SK-N-SH (cell line): ENCODE measurements at regions not wholly inside any gene's neighbourhood (a gene's known extent, or its start where the extent isn't known, plus 50 kb on each side); places are given as distances from the start of the nearest gene placed in this dataset.

Experiments used
- CTCF ChIA-PET: fragments of 300-600, 350-600 bp; formaldehyde crosslinking; extraction: SDS; loops from one replicate; lab custom pipeline; 2021; lab: Yijun Ruan, JAX
- POLR2A ChIA-PET: fragments of 350-600 bp; sonication (Branson Sonifier 250); formaldehyde crosslinking; extraction: SDS; loops from one replicate; lab custom pipeline; 2020; ENCODE audit warnings: antibody characterized with exemption, inconsistent platforms; lab: Yijun Ruan, JAX
- DNase-seq: peaks from one replicate; pipeline ENCODE4 v3.0.0; 2012
- H2AFZ ChIP-seq: fragments of 200-600 bp; sonication (generic); 2 replicates; pipeline ENCODE4 v1.8.1; 2016; ENCODE audit warnings: antibody characterized with exemption, mild to moderate bottlenecking, low read depth
- H3F3A ChIP-seq: fragments of 200-600 bp; sonication (generic); replicated peaks from 2 replicates; pipeline ENCODE3; 2016; ENCODE audit warnings: antibody characterized with exemption, mild to moderate bottlenecking; ENCODE audit not compliant: insufficient read depth
- H3K27ac ChIP-seq, 2 experiments: fragments of 200-500 bp in 1 of 2; fragments of 200-600 bp in 1 of 2; sonication (Bioruptor generic) in 1 of 2; sonication (generic), shearing (Covaris generic) in 1 of 2; 2 replicates each; pipeline versions ENCODE4 v1.5.1 to v1.6.1; 2014 to 2016; ENCODE audit warnings: low read depth in 2 of 2, inconsistent platforms in 1 of 2, low read length in 1 of 2, mild to moderate bottlenecking in 1 of 2, mixed read lengths in 1 of 2
- H3K27me3 ChIP-seq: fragments of 200-600 bp; sonication (generic), shearing (Covaris generic); 2 replicates; pipeline ENCODE4 v1.6.1; 2016; ENCODE audit warnings: mixed run types; ENCODE audit not compliant: insufficient read depth
- H3K36me3 ChIP-seq, 2 experiments: fragments of 200-500 bp in 1 of 2; fragments of 200-600 bp in 1 of 2; sonication (Bioruptor generic) in 1 of 2; sonication (generic) in 1 of 2; replicated peaks in 1 of 2; 2 replicates each; pipeline versions ENCODE3 to v1.5.1; 2014 to 2016; ENCODE audit warnings: low read length in 1 of 2, mild to moderate bottlenecking in 1 of 2; ENCODE audit not compliant: insufficient read depth in 2 of 2, control insufficient read depth in 1 of 2
- H3K4me1 ChIP-seq, 2 experiments: fragments of 200-500 bp in 1 of 2; fragments of 200-600 bp in 1 of 2; sonication (Bioruptor generic) in 1 of 2; sonication (generic), shearing (Covaris generic) in 1 of 2; 2 replicates each; pipeline versions ENCODE4 v1.5.1 to v1.6.1; 2014 to 2016; ENCODE audit warnings: low read depth in 1 of 2, low read length in 1 of 2, mixed run types in 1 of 2; ENCODE audit not compliant: insufficient read depth in 2 of 2, control insufficient read depth in 1 of 2
- H3K4me2 ChIP-seq: fragments of 200-600 bp; sonication (generic), shearing (Covaris generic); 2 replicates; pipeline ENCODE4 v1.6.1; 2017; ENCODE audit warnings: mixed run types
- H3K4me3 ChIP-seq, 2 experiments: fragments of 200-500 bp in 1 of 2; fragments of 200-600 bp in 1 of 2; sonication (Bioruptor generic) in 1 of 2; sonication (generic), shearing (Covaris generic) in 1 of 2; 2 replicates each; pipeline versions ENCODE4 v1.5.1 to v1.8.1; 2014 to 2016; ENCODE audit warnings: low read depth in 2 of 2, inconsistent platforms in 1 of 2, low read length in 1 of 2, mild to moderate bottlenecking in 1 of 2, mixed read lengths in 1 of 2, moderate library complexity in 1 of 2
- H3K79me2 ChIP-seq: fragments of 200-600 bp; sonication (generic); 2 replicates; pipeline ENCODE4 v1.8.1; 2017; ENCODE audit warnings: mild to moderate bottlenecking; ENCODE audit not compliant: insufficient read depth
- H3K9ac ChIP-seq: fragments of 200-600 bp; sonication (generic); 2 replicates; pipeline ENCODE4 v1.6.1; 2017; ENCODE audit warnings: mixed run types
- H3K9me2 ChIP-seq: fragments of 200-600 bp; sonication (generic); 2 replicates; pipeline ENCODE4 v1.6.1; 2017; ENCODE audit warnings: mixed run types
- H3K9me3 ChIP-seq: fragments of 200-600 bp; sonication (generic); 2 replicates; pipeline ENCODE4 v1.6.1; 2017; ENCODE audit warnings: mixed run types, mild to moderate bottlenecking, moderate library complexity
- H4K20me1 ChIP-seq: fragments of 200-600 bp; sonication (generic); 2 replicates; pipeline ENCODE4 v1.6.1; 2017; ENCODE audit warnings: mild to moderate bottlenecking, mixed run types; ENCODE audit not compliant: insufficient read depth
- EP300 ChIP-seq, 2 experiments: IDR thresholded peaks; 2 replicates each; pipeline versions ENCODE4 v1.4.0 to v1.6.1; 2012; ENCODE audit warnings: borderline replicate concordance in 1 of 2, low read depth in 1 of 2, low read length in 1 of 2
- EZH2phosphoT487 ChIP-seq: fragments of 200-600 bp; sonication (generic); IDR thresholded peaks from 2 replicates; pipeline ENCODE4 v1.6.1; 2017; ENCODE audit warnings: low read depth, mixed run types, mild to moderate bottlenecking, antibody characterized with exemption, moderate library complexity, borderline replicate concordance
- GABPA ChIP-seq: IDR thresholded peaks from 2 replicates; pipeline ENCODE4 v1.4.0; 2012; ENCODE audit warnings: low read depth, mild to moderate bottlenecking
- MXI1 ChIP-seq: IDR thresholded peaks from 2 replicates; pipeline ENCODE4 v1.6.1; 2012; ENCODE audit warnings: mild to moderate bottlenecking, low read depth, low read length, improper control_type of control experiment
- NFIC ChIP-seq: IDR thresholded peaks from 2 replicates; pipeline ENCODE4 v1.4.0; 2012; ENCODE audit warnings: borderline replicate concordance
- POLR2AphosphoS5 ChIP-seq: IDR thresholded peaks from 2 replicates; pipeline ENCODE4 v1.6.1; 2012; ENCODE audit warnings: low read depth, low read length
- RFX5 ChIP-seq: IDR thresholded peaks from 2 replicates; pipeline ENCODE4 v1.6.1; 2012; ENCODE audit warnings: mild to moderate bottlenecking, improper control_type of control experiment, low read length
- SIN3A ChIP-seq: IDR thresholded peaks from 2 replicates; pipeline ENCODE4 v1.6.1; 2012; ENCODE audit warnings: low read depth, mild to moderate bottlenecking, low read length, moderate library complexity, borderline replicate concordance
- SMC3 ChIP-seq: IDR thresholded peaks from 2 replicates; pipeline ENCODE4 v1.6.1; 2012; ENCODE audit warnings: low read depth, low read length, improper control_type of control experiment
- TEAD4 ChIP-seq: IDR thresholded peaks from 2 replicates; pipeline ENCODE4 v1.4.0; 2012; ENCODE audit warnings: mild to moderate bottlenecking, borderline replicate concordance; ENCODE audit not compliant: insufficient read depth
- WGBS: methylation state at CpG from one replicate; pipeline ENCODE4 v1.1.6; 2017; ENCODE audit warnings: low lambda C conversion rate; 5-methylcytosine and 5-hydroxymethylcytosine counted together
- TF ChIP-seq, protein P1 (sequence below): IDR thresholded peaks from 2 replicates; pipeline ENCODE4; 2012
- TF ChIP-seq, protein P2 (sequence below): fragments of 150-350 bp; IDR thresholded peaks from 2 replicates; pipeline ENCODE4 v1.6.1; 2016; ENCODE audit warnings: mild to moderate bottlenecking, low read depth, low read length
- TF ChIP-seq, protein P3 (sequence below): fragments of 200-600 bp; sonication (generic); IDR thresholded peaks from 2 replicates; pipeline ENCODE4 v1.6.1; 2017; ENCODE audit warnings: antibody characterized with exemption, mild to moderate bottlenecking, moderate library complexity
- TF ChIP-seq, protein P4 (sequence below): IDR thresholded peaks from 2 replicates; pipeline ENCODE4 v1.4.0; 2012; ENCODE audit warnings: low read depth, borderline replicate concordance

DNA sequence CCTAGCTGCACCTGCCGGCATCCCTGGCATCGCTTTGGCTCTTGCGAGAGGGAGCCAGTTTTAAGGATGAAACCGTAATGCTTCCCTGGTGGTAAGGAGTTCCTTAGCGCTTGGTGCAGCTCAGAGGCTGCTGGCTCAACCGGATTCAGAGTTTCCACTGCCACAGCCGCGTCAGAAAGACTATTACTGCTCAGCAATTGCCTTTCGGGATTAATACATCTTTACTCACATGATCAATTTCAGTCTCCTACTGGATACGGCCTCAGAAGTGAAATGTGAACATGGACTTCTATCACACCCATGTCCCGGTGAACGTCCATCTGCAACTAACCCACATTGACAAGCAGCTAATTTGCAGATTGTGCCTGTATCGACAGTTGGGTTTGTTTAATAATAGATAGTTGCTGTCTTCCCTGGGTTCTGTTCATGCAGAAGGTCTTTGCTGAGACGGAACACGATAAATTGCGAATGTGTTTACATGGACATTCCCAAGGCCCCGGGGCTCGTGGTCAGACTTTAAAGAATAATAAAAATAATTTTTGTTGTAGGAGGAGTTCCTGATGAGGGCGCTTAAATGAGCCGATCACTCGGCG lies 175.4 kb downstream of the ENGASE start:
- H3K9ac ChIP-seq: no peak overlapping the region
- H3K27me3 ChIP-seq: peaks cover 11% of the 10 kb centered on the region
- no peak overlapping the region for H3K4me3 ChIP-seq
- no peaks in the 10 kb centered on the region for H4K20me1 ChIP-seq
- DNase-seq: no peak
- H3K4me2 ChIP-seq: no peak overlapping the region
- no peaks in the 10 kb centered on the region for H3K9me2 ChIP-seq
- H3K79me2 ChIP-seq: no peaks in the 10 kb centered on the region
- H2AFZ ChIP-seq: no peak overlapping the region
- no peaks in the 10 kb centered on the region for H3K36me3 ChIP-seq
- H3F3A ChIP-seq: no peaks in the 10 kb centered on the region
- TF ChIP-seq EP300 (IDR thresholded peaks at IDR 0.05; ENCODE audit: borderline replicate concordance in 1 of 2, low read depth in 1 of 2, low read length in 1 of 2) (no peak), RFX5 (no peak)
- peaks cover 0 to 21% of the 10 kb centered on the region in 2 experiments; a peak in 1 of 4 replicates for H3K4me1 ChIP-seq
- H3K9me3 ChIP-seq: no peaks in the 10 kb centered on the region
- H3K27ac ChIP-seq: no peak overlapping the region
- ChIA-PET POLR2A (no interaction called here), CTCF (interaction anchor here (0.7 to 2.7 kb wide), 6 partner anchors 11 to 139 kb away, joined by 3 to 7 read pairs (median 4); no protein-coding TSS in a partner anchor)
- 68% methylated on average over 22 of the region's 22 CpGs for WGBS

DNA sequence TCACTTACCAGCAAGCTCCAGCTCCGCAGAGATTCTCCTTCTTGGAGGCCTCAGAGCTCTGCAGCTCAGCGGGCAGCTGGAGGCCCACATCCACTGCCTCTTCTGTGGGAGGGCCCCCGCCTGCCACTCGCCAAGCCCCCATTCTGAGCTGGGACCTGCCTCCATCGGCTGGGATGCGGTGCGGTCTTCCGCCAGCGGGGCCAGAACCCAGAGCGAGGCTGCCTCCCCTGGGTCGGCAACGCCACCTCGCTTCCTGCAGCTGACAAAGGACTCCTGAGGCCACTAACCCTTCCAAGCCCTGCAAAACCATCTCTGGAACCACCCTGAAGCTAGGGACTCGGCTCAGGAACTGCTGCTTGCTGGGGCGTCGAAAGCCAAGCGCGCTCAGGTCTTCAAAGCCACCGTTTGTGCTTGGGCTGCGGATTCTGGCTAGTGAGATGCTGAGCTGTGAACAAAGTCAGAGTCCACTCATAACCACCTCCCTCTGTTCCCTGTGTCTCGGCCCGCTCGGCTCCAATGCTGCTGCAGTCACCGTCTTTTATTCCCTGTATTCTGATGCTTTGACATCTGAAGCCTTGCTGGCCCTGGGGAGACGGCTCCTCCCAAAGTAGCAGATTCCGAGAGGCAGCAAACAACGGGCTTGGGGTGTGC lies 174.3 kb downstream of the ENGASE start:
- no peak overlapping the region for H3K27ac ChIP-seq
- DNase-seq: no peak
- ChIA-PET POLR2A (no interaction called here), CTCF (interaction anchor here (0.8 to 2.7 kb wide), 8 partner anchors 10 to 143 kb away, joined by 3 to 14 read pairs (median 4); no protein-coding TSS in a partner anchor)
- H3K4me3 ChIP-seq: no peak overlapping the region
- no peaks in the 10 kb centered on the region for H3K79me2 ChIP-seq
- no peaks in the 10 kb centered on the region for H3K9me3 ChIP-seq
- no peaks in the 10 kb centered on the region for H3K9me2 ChIP-seq
- no peaks in the 10 kb centered on the region for H3F3A ChIP-seq
- H2AFZ ChIP-seq: no peak overlapping the region
- H3K4me1 ChIP-seq: peaks cover 0 to 18% of the 10 kb centered on the region in 2 experiments; a peak in 1 of 4 replicates
- H3K9ac ChIP-seq: no peak overlapping the region
- no peaks in the 10 kb centered on the region for H3K36me3 ChIP-seq
- H3K27me3 ChIP-seq: peaks cover 7% of the 10 kb centered on the region
- 59% methylated on average over 27 of the region's 27 CpGs for WGBS
- TF ChIP-seq TEAD4 (no peak), MXI1 (no peak), EZH2phosphoT487 (no peak), EP300 (IDR thresholded peaks at IDR 0.05; ENCODE audit: borderline replicate concordance in 1 of 2, low read depth in 1 of 2, low read length in 1 of 2) (no peak), NFIC (no peak), POLR2AphosphoS5 (no peak), SIN3A (no peak), SMC3 (no peak), GABPA (no peak)
- TF ChIP-seq, protein P1, sequence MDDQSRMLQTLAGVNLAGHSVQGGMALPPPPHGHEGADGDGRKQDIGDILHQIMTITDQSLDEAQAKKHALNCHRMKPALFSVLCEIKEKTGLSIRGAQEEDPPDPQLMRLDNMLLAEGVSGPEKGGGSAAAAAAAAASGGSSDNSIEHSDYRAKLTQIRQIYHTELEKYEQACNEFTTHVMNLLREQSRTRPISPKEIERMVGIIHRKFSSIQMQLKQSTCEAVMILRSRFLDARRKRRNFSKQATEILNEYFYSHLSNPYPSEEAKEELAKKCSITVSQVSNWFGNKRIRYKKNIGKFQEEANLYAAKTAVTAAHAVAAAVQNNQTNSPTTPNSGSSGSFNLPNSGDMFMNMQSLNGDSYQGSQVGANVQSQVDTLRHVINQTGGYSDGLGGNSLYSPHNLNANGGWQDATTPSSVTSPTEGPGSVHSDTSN: no peak
- TF ChIP-seq, protein P2, sequence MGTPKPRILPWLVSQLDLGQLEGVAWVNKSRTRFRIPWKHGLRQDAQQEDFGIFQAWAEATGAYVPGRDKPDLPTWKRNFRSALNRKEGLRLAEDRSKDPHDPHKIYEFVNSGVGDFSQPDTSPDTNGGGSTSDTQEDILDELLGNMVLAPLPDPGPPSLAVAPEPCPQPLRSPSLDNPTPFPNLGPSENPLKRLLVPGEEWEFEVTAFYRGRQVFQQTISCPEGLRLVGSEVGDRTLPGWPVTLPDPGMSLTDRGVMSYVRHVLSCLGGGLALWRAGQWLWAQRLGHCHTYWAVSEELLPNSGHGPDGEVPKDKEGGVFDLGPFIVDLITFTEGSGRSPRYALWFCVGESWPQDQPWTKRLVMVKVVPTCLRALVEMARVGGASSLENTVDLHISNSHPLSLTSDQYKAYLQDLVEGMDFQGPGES: no peak
- TF ChIP-seq, protein P3, sequence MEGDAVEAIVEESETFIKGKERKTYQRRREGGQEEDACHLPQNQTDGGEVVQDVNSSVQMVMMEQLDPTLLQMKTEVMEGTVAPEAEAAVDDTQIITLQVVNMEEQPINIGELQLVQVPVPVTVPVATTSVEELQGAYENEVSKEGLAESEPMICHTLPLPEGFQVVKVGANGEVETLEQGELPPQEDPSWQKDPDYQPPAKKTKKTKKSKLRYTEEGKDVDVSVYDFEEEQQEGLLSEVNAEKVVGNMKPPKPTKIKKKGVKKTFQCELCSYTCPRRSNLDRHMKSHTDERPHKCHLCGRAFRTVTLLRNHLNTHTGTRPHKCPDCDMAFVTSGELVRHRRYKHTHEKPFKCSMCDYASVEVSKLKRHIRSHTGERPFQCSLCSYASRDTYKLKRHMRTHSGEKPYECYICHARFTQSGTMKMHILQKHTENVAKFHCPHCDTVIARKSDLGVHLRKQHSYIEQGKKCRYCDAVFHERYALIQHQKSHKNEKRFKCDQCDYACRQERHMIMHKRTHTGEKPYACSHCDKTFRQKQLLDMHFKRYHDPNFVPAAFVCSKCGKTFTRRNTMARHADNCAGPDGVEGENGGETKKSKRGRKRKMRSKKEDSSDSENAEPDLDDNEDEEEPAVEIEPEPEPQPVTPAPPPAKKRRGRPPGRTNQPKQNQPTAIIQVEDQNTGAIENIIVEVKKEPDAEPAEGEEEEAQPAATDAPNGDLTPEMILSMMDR: no peak
- TF ChIP-seq, protein P4, sequence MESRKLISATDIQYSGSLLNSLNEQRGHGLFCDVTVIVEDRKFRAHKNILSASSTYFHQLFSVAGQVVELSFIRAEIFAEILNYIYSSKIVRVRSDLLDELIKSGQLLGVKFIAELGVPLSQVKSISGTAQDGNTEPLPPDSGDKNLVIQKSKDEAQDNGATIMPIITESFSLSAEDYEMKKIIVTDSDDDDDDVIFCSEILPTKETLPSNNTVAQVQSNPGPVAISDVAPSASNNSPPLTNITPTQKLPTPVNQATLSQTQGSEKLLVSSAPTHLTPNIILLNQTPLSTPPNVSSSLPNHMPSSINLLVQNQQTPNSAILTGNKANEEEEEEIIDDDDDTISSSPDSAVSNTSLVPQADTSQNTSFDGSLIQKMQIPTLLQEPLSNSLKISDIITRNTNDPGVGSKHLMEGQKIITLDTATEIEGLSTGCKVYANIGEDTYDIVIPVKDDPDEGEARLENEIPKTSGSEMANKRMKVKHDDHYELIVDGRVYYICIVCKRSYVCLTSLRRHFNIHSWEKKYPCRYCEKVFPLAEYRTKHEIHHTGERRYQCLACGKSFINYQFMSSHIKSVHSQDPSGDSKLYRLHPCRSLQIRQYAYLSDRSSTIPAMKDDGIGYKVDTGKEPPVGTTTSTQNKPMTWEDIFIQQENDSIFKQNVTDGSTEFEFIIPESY: no peak
- TF ChIP-seq, all 33 proteins: peak for 0
- Histone ChIP-seq H4K20me1 (no peaks in the 10 kb centered on the region), H3K4me2 (no peak overlapping the region)
